T-cell (primary cell): ENCODE measurements at regions not wholly inside any gene's neighbourhood (a gene's known extent, or its start where the extent isn't known, plus 50 kb on each side); places are given as distances from the start of the nearest gene placed in this dataset.

Experiments used
- ATAC-seq, 4 experiments: fragments of 200-7000 bp in 3 of 4; fragments of 150-1000 bp in 1 of 4; cut with Tn5 transposase; replicated peaks in 1 of 4; 1 replicate in 3 of 4; 2 replicates in 1 of 4; pipeline ENCODE4 v1.10.0; 2021; ENCODE audit warnings: moderate library complexity in 3 of 4, mild to moderate bottlenecking in 2 of 4, moderate number of reproducible peaks in 1 of 4
- CTCF ChIA-PET, 2 donors: fragments of 300-600 bp; sonication (Branson Sonifier 250); formaldehyde crosslinking; loops; one replicate each; lab custom pipeline; 2022; ENCODE audit warnings: antibody characterized with exemption in 2 of 2; lab: Charles Lee
- POLR2A ChIA-PET, 2 donors: fragments of 300-600 bp; sonication (Branson Sonifier 250); formaldehyde crosslinking; loops; one replicate each; lab custom pipeline; 2022; ENCODE audit warnings: antibody characterized with exemption in 2 of 2; lab: Charles Lee
- DNase-seq, 35 experiments: peaks; one replicate each; pipeline versions ENCODE4 v3.0.0 to v3.0.0-alpha.2; 2013 to 2023
- H3K27ac ChIP-seq: one replicate; pipeline ENCODE4 v1.5.1; 2013; ENCODE audit warnings: low read length
- H3K27me3 ChIP-seq, 2 experiments: replicated peaks in 1 of 2; 1 replicate in 1 of 2; 2 replicates in 1 of 2; pipeline versions ENCODE4 v1.6.1 to v1.7.0; 2013; ENCODE audit warnings: low read length in 1 of 2, mixed read lengths in 1 of 2; ENCODE audit not compliant: control insufficient read depth in 2 of 2, insufficient read depth in 2 of 2; ENCODE audit errors: extremely low read depth in 1 of 2
- H3K36me3 ChIP-seq, 2 donors: 1 replicate in 1 of 2; 2 replicates in 1 of 2; pipeline versions ENCODE4 v1.6.1 to v1.7.0; 2013; ENCODE audit warnings: low read length in 1 of 2; ENCODE audit not compliant: control insufficient read depth in 2 of 2, insufficient read depth in 1 of 2; ENCODE audit errors: extremely low read depth in 1 of 2
- H3K4me1 ChIP-seq, 2 experiments: 1 replicate in 1 of 2; 2 replicates in 1 of 2; pipeline versions ENCODE4 v1.6.1 to v1.7.0; 2013; ENCODE audit warnings: low read length in 2 of 2, mixed read lengths in 1 of 2; ENCODE audit not compliant: insufficient read depth in 2 of 2, control insufficient read depth in 1 of 2; ENCODE audit errors: extremely low read depth in 1 of 2
- H3K4me3 ChIP-seq, 2 donors: 1 replicate in 1 of 2; 2 replicates in 1 of 2; pipeline versions ENCODE4 v1.5.1 to v1.7.0; 2013; ENCODE audit warnings: mild to moderate bottlenecking in 2 of 2, low read length in 1 of 2, moderate library complexity in 1 of 2; ENCODE audit not compliant: control insufficient read depth in 1 of 2; ENCODE audit errors: extremely low read depth in 1 of 2
- H3K9me3 ChIP-seq: 2 replicates; pipeline ENCODE4 v1.7.0; 2013
- H3K27ac Mint-ChIP-seq, 2 donors: one replicate each; pipeline ENCODE4 v1.8.0; 2020 to 2021; ENCODE audit warnings: mild to moderate bottlenecking in 2 of 2, mixed read lengths in 2 of 2
- H3K27me3 Mint-ChIP-seq, 2 donors: one replicate each; pipeline ENCODE4 v1.8.0; 2021 to 2022; ENCODE audit warnings: mixed read lengths in 2 of 2
- H3K36me3 Mint-ChIP-seq: one replicate; pipeline ENCODE4 v1.8.0; 2021; ENCODE audit warnings: mixed read lengths
- H3K4me1 Mint-ChIP-seq, 3 donors: one replicate each; pipeline ENCODE4 v1.8.0; 2020 to 2022; ENCODE audit warnings: mixed read lengths in 3 of 3, mild to moderate bottlenecking in 1 of 3
- H3K4me3 Mint-ChIP-seq, 3 donors: one replicate each; pipeline ENCODE4 v1.8.0; 2020 to 2022; ENCODE audit warnings: mild to moderate bottlenecking in 3 of 3, mixed read lengths in 3 of 3, moderate library complexity in 3 of 3
- H3K9me3 Mint-ChIP-seq, 3 donors: one replicate each; pipeline ENCODE4 v1.8.0; 2020 to 2022; ENCODE audit warnings: mixed read lengths in 3 of 3
- WGBS: methylation state at CpG from one replicate; pipeline ENCODE4 v1.1.5; 2013; ENCODE audit warnings: missing lambda C conversion rate; ENCODE audit not compliant: insufficient coverage; 5-methylcytosine and 5-hydroxymethylcytosine counted together

DNA sequence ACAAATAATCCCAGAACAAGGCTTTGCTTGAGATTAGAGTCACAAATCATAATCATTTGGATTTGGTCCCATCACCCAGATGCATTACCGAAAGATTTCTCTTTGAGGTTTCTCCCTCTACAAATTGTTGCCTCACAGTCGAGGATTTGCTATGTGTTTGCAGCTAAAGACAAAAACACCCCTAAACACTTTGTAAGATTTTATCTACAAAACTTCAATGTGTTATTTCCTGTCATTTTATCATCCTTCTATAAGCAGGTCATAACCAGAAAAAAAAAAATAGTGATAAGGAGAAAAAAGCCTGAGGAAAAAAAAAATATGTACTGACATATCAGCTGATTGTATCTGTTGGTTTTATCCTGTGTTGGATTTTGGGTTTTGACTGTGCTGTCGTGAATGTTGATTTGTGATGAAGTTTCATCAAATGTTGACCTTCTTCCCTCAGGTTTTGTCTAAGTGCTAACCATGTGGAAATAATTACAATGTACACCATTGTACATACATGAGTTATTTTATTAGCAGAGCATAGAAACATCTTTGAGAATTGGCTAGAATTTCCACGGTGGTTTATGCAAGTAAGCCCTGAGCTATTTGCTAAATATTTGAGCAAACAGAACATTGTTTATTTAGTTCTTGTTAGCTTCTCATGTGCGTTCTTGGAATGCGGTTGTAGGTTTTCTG, 274.4 kb downstream of the NEBL start:
- 20% methylated on average over 1 of the region's 6 CpGs for WGBS
- POLR2A ChIA-PET, result no interaction called here
- Histone ChIP-seq H3K4me3 (no peak overlapping the region), H3K9me3 (no peaks in the 10 kb centered on the region), H3K27me3 (no peaks in the 10 kb centered on the region), H3K27ac (no peak overlapping the region), H3K36me3 (no peaks in the 10 kb centered on the region), H3K4me1 (no peaks in the 10 kb centered on the region)
- Mint-ChIP-seq H3K9me3 (no peaks in the 10 kb centered on the region), H3K27ac (no peak overlapping the region), H3K27me3 (no peaks in the 10 kb centered on the region), H3K4me1 (no peaks in the 10 kb centered on the region), H3K4me3 (no peak overlapping the region), H3K36me3 (no peaks in the 10 kb centered on the region)
- ATAC-seq (no peak), DNase-seq (no peak)
- CTCF ChIA-PET, result interaction anchor here in 1 of 2 donors (0.7 kb wide), 1 partner anchor 112 kb away, joined by 4 read pairs; no protein-coding TSS in a partner anchor

GRCh38 chr10:20620981-20621380, 276.1 kb downstream of the NEBL start:
- Mint-ChIP-seq H3K4me3 (no peak overlapping the region), H3K27ac (no peak overlapping the region), H3K9me3 (no peaks in the 10 kb centered on the region), H3K4me1 (peaks cover 0 to 5% (median 4%) of the 10 kb centered on the region in 3 donors), H3K36me3 (no peaks in the 10 kb centered on the region), H3K27me3 (no peaks in the 10 kb centered on the region)
- Histone ChIP-seq H3K9me3 (no peaks in the 10 kb centered on the region), H3K27me3 (no peaks in the 10 kb centered on the region), H3K4me1 (no peaks in the 10 kb centered on the region), H3K36me3 (no peaks in the 10 kb centered on the region), H3K4me3 (no peak overlapping the region), H3K27ac (no peak overlapping the region)
- ChIA-PET POLR2A (no interaction called here), CTCF (no interaction called here)
- DNase-seq (no peak), ATAC-seq (no peak)
- 43% methylated on average over 1 of the region's 2 CpGs for WGBS

DNA sequence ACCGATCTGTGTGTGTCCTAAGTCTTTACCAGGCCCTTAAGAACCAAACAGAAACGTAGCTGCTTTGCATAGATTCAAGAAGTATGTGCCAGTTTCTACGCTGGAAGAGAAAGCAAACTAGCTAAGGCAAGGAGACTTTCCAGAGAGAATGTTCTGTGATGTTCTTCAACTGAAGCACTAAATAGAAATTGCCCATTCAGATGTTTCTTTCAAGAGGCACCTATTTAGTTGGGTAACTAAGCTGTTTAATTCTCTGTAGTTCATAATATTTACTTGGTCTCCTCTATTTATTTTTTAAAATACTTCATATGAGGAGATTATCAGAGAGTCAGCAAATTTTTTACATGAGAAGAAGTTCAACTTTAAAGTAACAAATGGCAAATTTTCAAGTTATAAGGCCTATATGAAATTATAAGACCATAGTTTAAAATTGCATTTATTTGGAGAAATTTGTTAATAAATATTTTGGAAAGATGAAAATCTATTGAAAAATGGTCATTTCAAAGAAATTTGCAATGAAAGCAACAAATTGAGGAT, 279.0 kb downstream of the NEBL start:
- CTCF ChIA-PET, result no interaction called here
- 67% methylated on average over 3 of the region's 3 CpGs for WGBS

GRCh38 chr10:20616918-20617810, 279.9 kb downstream of the NEBL start:
- peaks cover 0 to 5% (median 4%) of the 10 kb centered on the region in 3 donors for H3K4me1 Mint-ChIP-seq
- ChIA-PET POLR2A (no interaction called here), CTCF (no interaction called here)
- H3K4me3 Mint-ChIP-seq, result peak overlapping the region in 1 of 3 donors; percentile 4
- no peaks in the 10 kb centered on the region for H3K27me3 ChIP-seq
- 0% methylated on average over 4 of the region's 12 CpGs for WGBS
- H3K36me3 ChIP-seq, result no peaks in the 10 kb centered on the region
- no peak overlapping the region for H3K4me3 ChIP-seq
- H3K27ac ChIP-seq, result no peak overlapping the region
- H3K27ac Mint-ChIP-seq, result no peak overlapping the region
- H3K9me3 Mint-ChIP-seq, result peaks cover 0 to 4% (median 0%) of the 10 kb centered on the region in 3 donors
- DNase-seq (peak in 6 of 35 experiments; percentile 0 to 19 (median 2)), ATAC-seq (peak in 2 of 4 experiments; percentile 5 to 59)
- H3K27me3 Mint-ChIP-seq, result no peaks in the 10 kb centered on the region
- no peaks in the 10 kb centered on the region for H3K4me1 ChIP-seq
- no peaks in the 10 kb centered on the region for H3K9me3 ChIP-seq
- no peaks in the 10 kb centered on the region for H3K36me3 Mint-ChIP-seq

More for the DNA sequence above, 279.0 kb downstream of the NEBL start:
- Mint-ChIP-seq H3K9me3 (peaks cover 0 to 4% (median 0%) of the 10 kb centered on the region in 3 donors), H3K27me3 (no peaks in the 10 kb centered on the region), H3K4me1 (peaks cover 0 to 5% (median 4%) of the 10 kb centered on the region in 3 donors), H3K27ac (no peak overlapping the region), H3K36me3 (no peaks in the 10 kb centered on the region), H3K4me3 (no peak overlapping the region)
- no peaks in the 10 kb centered on the region for H3K36me3 ChIP-seq
- ATAC-seq (no peak), DNase-seq (no peak)
- POLR2A ChIA-PET, result no interaction called here
- H3K27me3 ChIP-seq, result no peaks in the 10 kb centered on the region
- H3K4me3 ChIP-seq, result no peak overlapping the region
- no peaks in the 10 kb centered on the region for H3K4me1 ChIP-seq
- H3K27ac ChIP-seq, result no peak overlapping the region
- H3K9me3 ChIP-seq, result no peaks in the 10 kb centered on the region

GRCh38 chr10:20616056-20616671, 280.9 kb downstream of the NEBL start:
- CTCF ChIA-PET, result no interaction called here
- POLR2A ChIA-PET, result interaction anchor here in 1 of 2 donors (0.5 kb wide), 1 partner anchor 70 kb away, joined by 4 read pairs; no protein-coding TSS in a partner anchor
- no peaks in the 10 kb centered on the region for H3K36me3 Mint-ChIP-seq
- no peaks in the 10 kb centered on the region for H3K27me3 ChIP-seq
- H3K9me3 Mint-ChIP-seq, result peaks cover 0 to 4% (median 4%) of the 10 kb centered on the region in 3 donors
- no peak overlapping the region for H3K4me3 Mint-ChIP-seq
- H3K27ac Mint-ChIP-seq, result no peak overlapping the region
- DNase-seq (no peak), ATAC-seq (no peak)
- peaks cover 0 to 5% (median 4%) of the 10 kb centered on the region in 3 donors for H3K4me1 Mint-ChIP-seq
- no peak overlapping the region for H3K4me3 ChIP-seq
- no peaks in the 10 kb centered on the region for H3K4me1 ChIP-seq
- H3K27ac ChIP-seq, result no peak overlapping the region
- no CpG with 5 or more reads among the region's 3 CpGs for WGBS
- no peaks in the 10 kb centered on the region for H3K27me3 Mint-ChIP-seq
- no peaks in the 10 kb centered on the region for H3K9me3 ChIP-seq
- no peaks in the 10 kb centered on the region for H3K36me3 ChIP-seq

DNA sequence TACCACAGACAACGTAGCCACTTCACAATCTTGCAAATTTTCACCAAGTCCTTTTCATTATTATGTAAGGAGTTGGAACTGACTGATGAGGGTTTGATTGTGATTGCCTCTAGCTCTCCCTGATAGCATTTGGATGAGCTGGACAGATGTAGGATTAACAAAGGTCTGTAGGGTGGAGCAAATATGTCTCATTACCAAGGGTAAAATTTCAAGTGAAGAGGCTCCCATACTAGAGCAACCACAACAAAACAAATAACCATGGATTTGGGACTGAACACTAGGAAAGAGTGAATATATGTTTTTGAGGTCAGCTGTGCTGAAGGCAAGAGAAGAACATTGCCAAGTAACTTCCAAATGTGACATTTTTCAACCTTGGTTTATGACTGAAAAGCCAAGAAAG, 281.7 kb downstream of the NEBL start:
- peaks cover 0 to 5% (median 4%) of the 10 kb centered on the region in 3 donors for H3K4me1 Mint-ChIP-seq

More for the DNA sequence above, 281.7 kb downstream of the NEBL start:
- H3K27me3 ChIP-seq, result no peaks in the 10 kb centered on the region
- ATAC-seq (no peak), DNase-seq (no peak)
- Mint-ChIP-seq H3K27me3 (no peaks in the 10 kb centered on the region), H3K4me3 (no peak overlapping the region), H3K9me3 (peaks cover 0 to 4% (median 4%) of the 10 kb centered on the region in 3 donors), H3K27ac (no peak overlapping the region), H3K36me3 (no peaks in the 10 kb centered on the region)
- CTCF ChIA-PET, result no interaction called here
- no peaks in the 10 kb centered on the region for H3K9me3 ChIP-seq
- no peak overlapping the region for H3K4me3 ChIP-seq
- no peaks in the 10 kb centered on the region for H3K4me1 ChIP-seq
- H3K27ac ChIP-seq, result no peak overlapping the region
- H3K36me3 ChIP-seq, result no peaks in the 10 kb centered on the region
- WGBS, result no CpG with 5 or more reads among the region's 1 CpG
- POLR2A ChIA-PET, result interaction anchor here in 1 of 2 donors (0.5 kb wide), 1 partner anchor 69 kb away, joined by 4 read pairs; no protein-coding TSS in a partner anchor
